VCaP (cell line): ENCODE measurements at regions not wholly inside any gene's neighbourhood (a gene's known extent, or its start where the extent isn't known, plus 50 kb on each side); places are given as distances from the start of the nearest gene placed in this dataset.

Source experiments
- H3K27ac ChIP-seq: fragments of 450-650 bp; 2 replicates; pipeline ENCODE4 v1.5.1; 2017
- CTCF ChIP-seq: fragments of 450-650 bp; conservative IDR thresholded peaks from 2 replicates; pipeline ENCODE4 v1.5.1; 2017; ENCODE audit warnings: mild to moderate bottlenecking, moderate library complexity

DNA sequence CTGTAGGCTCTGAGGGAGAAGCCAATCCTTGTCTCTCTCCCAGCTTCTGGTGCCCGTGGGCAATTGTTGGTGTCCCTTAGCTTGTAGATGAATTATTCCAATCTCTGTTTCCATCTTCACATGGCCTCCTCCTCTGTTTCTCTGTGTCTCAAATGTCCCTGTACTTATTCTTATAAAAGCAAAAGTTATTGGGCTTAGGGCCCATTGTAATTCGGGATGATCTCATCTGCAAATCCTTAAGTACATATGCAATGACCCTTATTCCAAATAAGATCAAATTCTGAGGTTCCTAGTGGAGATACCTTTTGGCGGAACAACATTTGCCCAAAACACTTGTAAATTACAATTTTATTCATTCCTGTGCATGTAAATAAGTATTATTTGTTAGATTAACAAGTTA, 147.4 kb upstream of the EPHA3 start:
- TF ChIP-seq CTCF = no peak
- H3K27ac ChIP-seq = no peak overlapping the region

DNA sequence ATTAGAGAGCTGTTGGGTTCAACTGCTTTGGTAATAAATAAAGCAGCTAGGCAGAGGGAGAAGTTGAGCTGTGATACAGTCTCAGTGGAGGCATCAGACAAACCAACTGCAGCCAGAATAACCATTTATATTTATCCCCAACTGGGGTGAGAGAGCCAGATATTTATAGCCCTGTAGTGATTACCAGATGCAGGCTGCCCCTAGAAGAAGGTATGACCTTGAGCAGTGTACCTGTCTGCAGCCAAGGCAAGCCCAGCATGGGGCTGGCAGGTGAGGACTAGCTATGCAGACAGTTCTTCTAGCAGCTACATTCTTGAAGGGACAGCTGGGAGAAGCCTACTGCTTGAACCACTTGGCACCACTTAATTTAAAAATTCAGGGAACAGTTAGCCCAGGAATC, 144.4 kb upstream of the EPHA3 start:
- no peak for TF ChIP-seq CTCF
- H3K27ac ChIP-seq = no peak overlapping the region

DNA sequence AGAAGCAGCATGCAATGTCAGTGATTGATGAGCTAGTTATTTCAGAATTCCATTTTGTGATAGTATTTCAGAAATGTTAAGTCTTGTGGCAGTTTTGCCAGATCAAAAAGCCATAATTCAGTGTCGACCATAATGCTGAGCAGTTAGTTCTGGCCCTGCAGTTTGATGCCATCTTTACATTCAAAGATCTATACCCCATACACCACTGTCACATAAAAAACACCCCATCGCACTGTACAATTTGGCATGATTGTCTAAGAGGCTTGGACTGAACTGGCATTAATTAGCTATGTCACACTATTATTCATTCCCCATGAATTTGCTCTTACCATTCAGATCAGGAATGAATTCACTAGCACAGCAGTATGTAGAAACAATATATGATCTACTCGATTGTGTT, 127.7 kb upstream of the EPHA3 start:
- no peak overlapping the region for H3K27ac ChIP-seq
- TF ChIP-seq CTCF = no peak

DNA sequence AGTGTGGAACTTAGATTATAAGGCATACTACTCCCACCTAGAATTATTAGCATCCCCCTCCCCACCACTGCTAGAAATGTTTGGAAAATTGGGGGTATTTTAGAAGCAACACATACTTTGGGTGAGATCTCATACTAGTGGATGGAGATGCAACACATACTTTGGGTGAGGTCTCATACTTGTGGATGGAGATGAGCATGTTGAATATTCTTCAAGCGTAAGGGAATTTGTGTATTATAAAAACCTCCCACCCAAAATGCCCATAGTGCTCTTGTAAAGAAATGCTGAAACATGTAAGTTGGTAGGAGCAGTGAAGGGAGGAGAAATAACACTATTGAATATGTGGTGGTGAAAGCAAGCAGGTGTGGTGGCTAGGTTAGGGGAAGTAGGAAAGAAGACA, 124.0 kb upstream of the EPHA3 start:
- no peak overlapping the region for H3K27ac ChIP-seq
- no peak for TF ChIP-seq CTCF

GRCh38 chr3:88984256-88984655, 123.2 kb upstream of the EPHA3 start:
- no peak for TF ChIP-seq CTCF
- H3K27ac ChIP-seq = no peak overlapping the region

DNA sequence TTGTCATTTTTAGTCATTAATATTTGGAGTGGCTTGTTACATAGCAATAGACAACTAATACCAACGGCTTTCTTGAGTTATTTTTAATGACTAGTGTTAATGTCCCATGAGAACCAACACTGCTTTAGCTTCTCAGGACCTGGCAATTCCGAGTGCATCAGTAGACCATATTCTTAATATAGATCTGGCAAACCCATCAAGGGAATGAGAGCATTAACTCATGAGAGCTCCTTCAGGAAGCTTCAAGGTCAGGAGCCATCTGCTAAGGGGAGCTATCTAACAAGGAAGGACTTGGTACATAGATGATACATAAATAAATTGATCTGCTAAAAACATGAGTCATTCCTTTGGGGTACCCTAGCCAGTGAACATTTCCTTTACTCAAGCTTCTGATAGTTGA, 122.6 kb upstream of the EPHA3 start:
- TF ChIP-seq CTCF = no peak
- no peak overlapping the region for H3K27ac ChIP-seq

- no peak overlapping the region for H3K27ac ChIP-seq
- TF ChIP-seq CTCF = no peak
These were observed 121.9 kb upstream of the EPHA3 start for GRCh38 chr3:88985491-88985890.

DNA sequence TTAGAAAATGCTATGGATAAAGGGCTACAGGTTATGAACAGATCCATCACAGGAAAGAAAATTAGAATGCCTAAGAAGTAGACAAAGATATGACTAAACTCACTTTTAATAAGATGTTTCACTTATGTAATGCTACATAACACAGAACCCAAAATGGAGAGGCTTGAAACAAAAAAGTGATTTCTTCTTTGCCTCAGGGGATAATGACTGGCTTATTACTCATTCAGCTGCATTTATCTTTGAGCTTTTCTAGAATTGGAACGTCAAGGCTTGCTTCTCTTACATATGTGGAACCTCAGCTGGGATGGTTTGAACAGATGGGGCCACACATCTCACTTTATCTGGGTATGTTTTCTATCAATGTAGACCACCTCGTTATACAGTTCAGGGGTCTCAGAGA, 120.6 kb upstream of the EPHA3 start:
- no peak overlapping the region for H3K27ac ChIP-seq
- TF ChIP-seq CTCF = no peak
